Inflammatory macrophage treated with lipopolysaccharide for 4 hours (primary cell): ENCODE measurements at regions not wholly inside any gene's neighbourhood (a gene's known extent, or its start where the extent isn't known, plus 50 kb on each side); places are given as distances from the start of the nearest gene placed in this dataset.
"Not testable (repeated sequence)": the region's sequence is repeated elsewhere in the genome, so short reads cannot be mapped to it uniquely, and the experiment has no call there.

ENCODE experiments used
- DNase-seq: peaks from one replicate; pipeline ENCODE4 v3.0.0-alpha.2; 2020

DNA sequence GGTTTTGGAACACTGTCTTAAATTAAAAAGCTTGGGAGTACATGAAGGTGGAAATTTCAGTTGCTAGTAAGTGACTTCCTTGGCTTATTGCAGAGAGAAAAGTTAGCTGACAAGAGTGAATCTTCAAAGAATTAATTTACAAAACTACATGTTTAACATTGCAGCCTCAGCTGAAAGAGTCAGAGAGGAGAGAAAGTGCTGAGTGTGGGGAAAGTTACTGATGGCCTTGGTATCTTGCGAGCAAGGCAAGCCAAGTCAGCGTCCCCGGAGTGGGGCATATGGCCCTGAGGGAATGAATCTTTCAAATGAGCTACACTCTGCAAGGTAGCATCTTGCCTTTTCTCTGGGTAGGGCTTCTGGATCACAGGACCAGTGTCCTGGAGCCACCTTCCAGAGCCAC is 131.3 kb downstream of the LPIN1 start:
- DNase-seq = no peak

DNA sequence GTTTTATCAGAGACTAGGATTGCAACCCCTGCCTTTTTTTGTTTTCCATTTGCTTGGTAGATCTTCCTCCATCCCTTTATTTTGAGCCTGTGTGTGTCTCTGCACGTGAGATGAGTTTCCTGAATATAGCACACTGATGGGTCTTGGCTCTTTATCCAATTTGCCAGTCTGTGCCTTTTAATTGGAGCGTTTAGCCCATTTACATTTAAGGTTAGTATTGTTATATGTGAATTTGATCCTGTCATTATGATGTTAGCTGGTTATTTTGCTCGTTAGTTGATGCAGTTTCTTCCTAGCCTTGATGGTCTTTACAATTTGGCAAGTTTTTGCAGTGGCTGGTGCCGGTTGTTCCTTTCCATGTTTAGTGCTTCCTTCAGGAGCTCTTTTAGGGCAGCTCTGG is 138.8 kb downstream of the LPIN1 start:
- not testable (repeated sequence) for DNase-seq

DNA sequence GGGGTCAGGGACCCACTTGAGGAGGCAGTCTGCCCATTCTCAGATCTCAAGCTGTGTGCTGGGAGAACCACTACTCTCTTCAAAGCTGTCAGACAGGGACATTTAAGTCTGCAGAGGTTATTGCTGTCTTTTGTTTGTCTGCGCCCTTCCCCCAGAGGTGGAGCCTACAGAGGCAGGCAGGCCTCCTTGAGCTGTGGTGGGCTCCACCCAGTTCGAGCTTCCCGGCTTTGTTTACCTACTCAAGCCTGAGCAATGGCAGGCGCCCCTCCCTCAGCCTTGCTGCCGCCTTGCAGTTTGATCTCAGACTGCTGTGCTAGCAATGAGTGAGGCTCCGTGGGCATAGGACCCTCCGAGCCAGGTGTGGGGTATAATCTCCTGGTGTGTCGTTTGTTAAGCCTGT is 140.5 kb downstream of the LPIN1 start:
- not testable (repeated sequence) for DNase-seq

GRCh38 chr2:11889101-11889850 is 142.8 kb downstream of the LPIN1 start:
- DNase-seq = no peak

- no peak for DNase-seq
Observed at GRCh38 chr2:11889854-11890253, 143.4 kb downstream of the LPIN1 start.

DNA sequence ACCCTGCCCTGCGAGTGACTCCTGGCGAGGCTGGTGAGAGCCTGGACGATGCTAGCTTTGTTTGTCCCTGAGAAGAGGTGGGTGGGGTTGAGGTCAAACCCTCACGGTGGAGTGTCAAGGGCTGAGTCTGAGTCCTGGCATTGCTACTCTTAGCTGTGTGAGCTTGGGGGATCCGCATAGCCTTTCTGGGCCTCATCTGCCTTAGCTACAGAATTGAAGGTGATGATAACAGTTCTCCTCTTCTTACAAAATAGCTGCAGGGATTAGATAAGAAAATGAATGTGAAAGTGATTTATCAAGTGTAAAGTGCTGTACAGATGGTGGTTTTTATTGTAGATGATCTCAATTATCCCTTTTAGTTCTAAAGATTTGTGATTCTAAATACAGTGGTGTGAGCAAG is 144.6 kb downstream of the LPIN1 start:
- no peak for DNase-seq

DNA sequence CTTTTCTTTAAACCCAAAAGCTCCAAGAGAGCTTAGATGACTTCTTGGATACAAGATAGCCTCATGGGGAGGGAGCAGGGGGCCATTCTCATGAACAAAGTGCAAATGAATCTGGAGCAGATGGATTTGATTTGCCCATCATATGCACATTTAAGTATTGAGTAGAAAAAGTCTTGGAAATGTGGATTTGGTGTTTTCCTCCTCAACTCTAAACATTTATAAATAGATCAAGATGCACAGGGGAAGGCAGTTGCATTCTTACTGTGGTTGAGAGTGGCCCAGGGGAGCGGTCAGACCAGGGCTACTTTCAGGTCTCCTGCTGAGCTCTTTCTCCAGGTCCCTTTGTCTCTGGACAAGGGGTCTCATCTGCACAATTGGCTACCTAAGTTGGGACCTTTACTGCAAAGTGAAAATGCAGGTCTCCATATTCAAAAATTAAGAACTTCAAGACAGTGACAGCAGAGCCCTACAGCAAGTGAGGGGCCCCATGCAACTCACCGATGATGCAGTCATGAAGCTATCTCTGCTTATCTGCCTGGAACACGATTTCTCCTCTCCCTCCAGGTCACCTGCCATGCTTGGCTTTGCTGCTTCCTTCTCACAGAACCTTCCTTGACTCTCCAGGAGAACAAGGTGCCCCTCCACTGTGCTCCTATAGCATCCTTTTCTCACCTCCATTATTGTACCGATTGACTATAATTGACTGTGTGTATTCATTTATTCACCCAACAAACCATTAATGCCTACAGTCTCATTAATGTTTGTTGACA is 145.4 kb downstream of the LPIN1 start:
- no peak for DNase-seq

DNA sequence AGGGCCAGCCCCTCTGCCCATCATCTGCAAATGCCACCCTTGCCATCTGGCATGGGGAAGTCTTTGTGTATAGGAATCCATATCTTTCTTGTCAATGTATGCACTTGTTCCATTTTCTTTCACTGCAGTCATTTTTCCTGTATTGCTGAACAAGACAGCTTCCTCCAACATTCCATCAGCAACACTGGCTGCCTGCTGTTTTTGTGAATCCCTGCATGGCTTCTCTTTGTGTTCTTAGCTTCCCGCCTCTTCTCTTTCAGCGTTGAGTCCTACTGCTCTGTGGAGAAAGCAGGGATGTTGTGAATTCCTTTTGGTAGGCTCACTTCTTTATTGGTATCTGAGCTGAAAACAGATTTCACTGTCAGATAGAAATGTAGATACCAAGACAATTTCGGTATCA is 150.0 kb downstream of the LPIN1 start:
- no peak for DNase-seq

- DNase-seq = peak; percentile 16
Observed at GRCh38 chr2:11898576-11898975, 152.1 kb downstream of the LPIN1 start.

DNA sequence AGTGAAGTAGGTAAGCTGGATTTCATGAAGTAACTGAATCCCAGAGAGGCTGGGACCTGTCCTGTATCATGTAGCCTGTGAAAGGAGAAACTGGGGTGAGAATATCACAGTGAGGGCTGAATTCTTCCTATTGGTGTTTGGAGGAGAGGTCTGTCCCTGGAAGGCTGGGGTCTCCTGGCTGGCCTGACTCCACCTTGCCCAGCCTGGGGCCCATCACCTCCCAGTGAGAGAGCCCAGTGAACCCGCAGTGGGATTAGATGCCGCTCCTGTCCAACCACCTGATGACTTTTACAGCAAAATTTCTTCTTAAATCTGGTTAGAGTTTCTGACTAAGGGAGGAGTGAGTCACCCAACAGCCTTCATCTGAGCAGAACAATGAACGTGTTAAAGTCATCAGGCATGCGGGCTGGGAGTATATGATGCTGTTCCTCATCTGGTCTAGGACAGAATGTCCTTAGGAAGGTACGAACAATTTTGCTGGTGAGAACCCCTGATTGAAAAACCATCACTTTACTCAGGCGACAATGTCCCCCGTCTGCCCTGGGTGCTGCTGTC is 152.9 kb downstream of the LPIN1 start:
- DNase-seq = no peak

GRCh38 chr2:11900891-11901290 is 154.5 kb downstream of the LPIN1 start:
- peak; percentile 19 for DNase-seq

DNA sequence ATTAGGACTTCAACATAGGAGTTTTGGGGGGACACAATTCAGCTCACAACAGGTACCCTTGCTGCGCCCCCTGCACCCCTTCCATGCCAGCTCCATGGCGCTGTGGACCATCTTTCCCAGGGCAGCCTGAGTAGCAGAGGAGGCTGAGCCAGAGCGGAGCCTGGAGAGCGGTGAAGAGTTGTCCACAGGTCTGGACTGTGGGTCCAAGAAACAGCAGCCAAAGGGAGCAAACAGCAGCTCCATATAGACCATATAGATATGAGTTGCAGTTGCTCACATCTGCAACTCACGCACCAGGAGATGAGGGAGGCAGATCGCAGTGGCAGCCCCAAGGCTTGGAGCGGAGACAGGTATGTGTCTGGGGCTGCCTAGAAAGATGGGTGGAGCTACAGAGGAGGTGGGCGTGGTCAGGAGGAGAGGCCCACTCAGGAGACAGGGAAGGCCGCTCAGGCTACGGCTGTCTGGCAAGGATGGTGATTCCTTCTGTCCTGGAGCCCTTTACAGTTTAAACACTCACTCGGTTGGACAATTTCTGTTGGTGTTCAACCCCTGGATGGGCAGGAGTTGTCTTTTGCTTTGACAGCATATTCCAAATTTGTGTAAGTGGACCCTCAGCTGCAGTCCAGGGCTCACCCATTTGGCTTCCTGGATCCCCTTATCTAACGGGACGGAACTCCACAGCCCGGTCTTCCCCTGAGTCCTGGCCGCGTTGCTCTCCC is 155.1 kb downstream of the LPIN1 start:
- DNase-seq = no peak

DNA sequence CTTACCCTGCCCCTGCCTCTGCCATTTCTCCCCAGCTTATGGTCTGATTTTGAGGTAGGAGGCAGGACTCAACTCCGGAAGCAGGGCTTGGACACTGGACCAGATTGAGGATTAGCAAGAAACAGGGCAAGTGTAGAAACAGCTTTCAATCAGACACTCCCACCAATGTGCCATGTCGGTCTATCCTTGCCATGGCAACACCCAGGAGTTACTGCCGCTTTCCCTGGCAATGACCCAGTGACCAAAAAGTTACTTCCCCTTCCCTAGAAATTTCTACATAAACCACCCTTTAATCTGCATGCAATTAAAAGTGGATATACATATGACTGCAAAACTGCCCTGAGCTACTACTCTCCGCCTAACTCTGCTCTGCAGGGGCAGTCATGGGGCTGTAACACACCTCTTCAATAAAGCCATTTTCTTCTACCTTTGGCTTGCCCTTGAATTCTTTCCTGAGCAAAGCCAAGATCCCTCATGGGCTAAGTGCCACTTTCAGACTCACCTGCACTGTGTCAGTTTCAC is 156.7 kb downstream of the LPIN1 start:
- peak; percentile 77 for DNase-seq

DNA sequence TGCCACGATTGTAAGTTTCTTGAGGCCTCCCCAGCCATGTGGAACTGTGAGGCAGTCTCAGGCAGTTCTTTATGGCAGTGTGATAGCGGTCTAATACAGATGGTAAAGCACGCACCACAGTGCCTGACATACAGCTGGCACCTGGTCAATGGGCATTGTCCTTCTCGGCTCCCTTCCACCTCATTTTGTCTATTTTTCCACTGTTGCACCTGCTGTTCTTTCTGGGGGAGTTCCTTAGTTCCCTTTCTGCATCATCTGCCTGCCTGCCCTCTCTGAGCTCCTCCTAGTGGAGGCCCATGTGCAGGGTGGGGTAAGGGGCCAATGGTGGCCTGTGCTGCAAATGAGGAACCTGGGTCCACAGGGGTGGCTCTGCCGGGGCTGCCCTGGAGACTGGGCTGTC is 157.6 kb downstream of the LPIN1 start:
- peak; percentile 40 for DNase-seq

GRCh38 chr2:11904941-11905340 is 158.5 kb downstream of the LPIN1 start:
- no peak for DNase-seq

DNA sequence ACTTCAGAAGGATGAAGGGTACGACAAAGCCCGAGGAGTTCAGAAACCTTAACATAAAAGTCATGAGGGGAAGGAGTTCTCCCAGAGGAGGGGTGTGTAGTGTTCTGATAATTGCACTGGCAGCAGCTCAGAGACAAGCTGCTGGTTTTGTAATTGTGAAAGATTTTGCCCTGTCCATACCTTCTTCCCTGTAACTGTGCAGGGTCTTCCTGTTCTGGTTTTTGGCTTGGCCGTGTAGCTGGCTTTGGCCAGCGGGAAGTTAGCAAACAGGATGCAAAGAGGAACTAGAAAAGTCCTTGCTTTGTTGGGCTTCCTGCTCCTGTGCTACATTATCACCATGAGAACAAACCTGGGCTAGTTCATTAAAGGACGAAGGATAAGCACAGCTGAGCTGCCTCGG is 160.8 kb downstream of the LPIN1 start:
- DNase-seq = peak; percentile 60

DNA sequence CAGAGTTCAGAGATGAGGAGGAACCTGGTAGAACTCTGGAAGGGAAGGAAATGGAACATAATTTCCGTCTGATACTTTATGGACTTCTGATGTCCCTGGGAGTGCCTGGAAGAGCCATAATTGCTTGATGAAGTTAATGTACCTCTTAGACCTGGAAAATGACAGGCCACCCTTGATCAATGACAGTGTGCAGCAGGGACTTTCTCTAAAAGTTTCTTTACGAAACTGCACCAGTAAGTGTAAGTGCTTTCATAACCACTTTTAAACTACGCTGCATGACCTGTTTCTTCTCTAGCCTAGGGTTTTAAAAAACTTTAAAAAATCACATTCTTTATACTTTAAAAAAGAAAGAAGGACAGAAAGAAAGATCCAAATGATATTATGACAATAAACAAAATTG is 164.5 kb downstream of the LPIN1 start:
- no peak for DNase-seq

GRCh38 chr2:11912980-11913379 is 166.5 kb downstream of the LPIN1 start:
- DNase-seq = peak; percentile 11

DNA sequence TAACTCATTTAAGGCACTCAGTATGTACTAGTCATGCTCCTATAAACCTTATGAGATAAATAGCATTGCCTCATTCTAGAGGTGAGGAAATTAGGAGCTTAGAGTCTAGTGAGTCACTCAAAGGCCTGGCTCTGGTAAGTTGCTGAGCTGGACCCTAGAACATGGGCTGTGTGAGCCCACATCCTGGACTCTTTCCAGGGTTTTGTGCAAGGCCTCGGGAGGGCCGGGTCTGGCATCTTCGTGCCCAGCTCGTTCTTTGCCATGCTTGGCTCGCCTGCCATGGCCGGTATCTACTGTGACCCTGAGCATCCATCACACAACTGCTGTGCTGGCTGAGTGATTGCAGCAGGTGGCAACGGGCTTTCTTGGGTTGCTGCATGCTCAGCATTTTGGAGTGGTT is 168.0 kb downstream of the LPIN1 start:
- DNase-seq = peak; percentile 53

- DNase-seq = no peak
Observed at GRCh38 chr2:11915650-11916049, 169.2 kb downstream of the LPIN1 start.

DNA sequence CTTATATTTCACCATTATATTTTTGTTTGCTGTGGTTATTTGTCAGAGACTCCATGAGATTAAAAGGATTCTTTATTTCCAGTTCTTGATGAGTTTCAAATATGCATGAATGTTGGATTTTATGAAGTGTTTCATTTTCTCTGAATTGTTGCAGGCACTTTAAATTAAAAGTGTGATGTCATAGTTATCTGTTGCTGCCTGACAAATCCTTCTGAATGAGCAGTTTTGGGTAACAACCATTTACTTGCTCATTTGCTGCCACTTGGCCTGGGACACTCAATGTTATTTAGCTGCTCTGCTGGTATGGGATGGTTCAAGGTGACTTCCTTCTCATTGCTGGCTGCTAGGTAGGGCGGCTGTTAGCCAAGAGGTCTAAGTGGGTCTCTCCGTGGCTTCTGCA is 173.5 kb downstream of the LPIN1 start:
- DNase-seq = no peak

- no peak for DNase-seq
Observed at GRCh38 chr2:11920993-11921583, 174.7 kb downstream of the LPIN1 start.

GRCh38 chr2:11922294-11922693 is 175.9 kb downstream of the LPIN1 start:
- DNase-seq = no peak
